Stimulated activated CD4-positive, alpha-beta T cell treated with anti-CD3 and anti-CD28 coated beads, TNF-alpha, amount 100 ng/mL, for 48 hours (primary cell): ENCODE measurements at regions not wholly inside any gene's neighbourhood (a gene's known extent, or its start where the extent isn't known, plus 50 kb on each side); places are given as distances from the start of the nearest gene placed in this dataset.

ENCODE experiments used
- DNase-seq, 3 donors: peaks; one replicate each; pipeline ENCODE4 v3.0.0-alpha.2; 2020; ENCODE audit warnings: low read depth in 3 of 3

GRCh38 chr4:187782286-187782824, 213.2 kb upstream of the ZFP42 start:
- no peak for DNase-seq

- DNase-seq, result no peak
Observed at GRCh38 chr4:187786190-187786589, 209.4 kb upstream of the ZFP42 start.

- no peak for DNase-seq
Observed at GRCh38 chr4:187789078-187789477, 206.5 kb upstream of the ZFP42 start.

- no peak for DNase-seq
Observed at GRCh38 chr4:187795737-187796136, 199.8 kb upstream of the ZFP42 start.

- no peak for DNase-seq
Observed at GRCh38 chr4:187798385-187798784, 197.2 kb upstream of the ZFP42 start.

- no peak for DNase-seq
Observed at GRCh38 chr4:187799735-187800134, 195.8 kb upstream of the ZFP42 start.

GRCh38 chr4:187811591-187811990, 184.0 kb upstream of the ZFP42 start:
- no peak for DNase-seq

GRCh38 chr4:187814737-187815465, 180.7 kb upstream of the ZFP42 start:
- no peak for DNase-seq

GRCh38 chr4:187826725-187827124, 168.8 kb upstream of the ZFP42 start:
- DNase-seq, result no peak

- no peak for DNase-seq
Observed at GRCh38 chr4:187827631-187828030, 167.9 kb upstream of the ZFP42 start.

- no peak for DNase-seq
Observed at GRCh38 chr4:187839765-187840164, 155.8 kb upstream of the ZFP42 start.

- DNase-seq, result no peak
Observed at GRCh38 chr4:187840814-187841213, 154.8 kb upstream of the ZFP42 start.

- DNase-seq, result no peak
Observed at GRCh38 chr4:187849556-187850225, 145.9 kb upstream of the ZFP42 start.

GRCh38 chr4:187865914-187866313, 129.7 kb upstream of the ZFP42 start:
- no peak for DNase-seq

- no peak for DNase-seq
Observed at GRCh38 chr4:187883049-187883448, 112.5 kb upstream of the ZFP42 start.

- no peak for DNase-seq
Observed at GRCh38 chr4:187883836-187884475, 111.6 kb upstream of the ZFP42 start.

GRCh38 chr4:187887906-187888305, 107.7 kb upstream of the ZFP42 start:
- DNase-seq, result no peak

- DNase-seq, result no peak
Observed at GRCh38 chr4:187889651-187890050, 105.9 kb upstream of the ZFP42 start.

- no peak for DNase-seq
Observed at GRCh38 chr4:187893418-187893817, 102.2 kb upstream of the ZFP42 start.

GRCh38 chr4:187903106-187903505, 92.5 kb upstream of the ZFP42 start:
- no peak for DNase-seq

- DNase-seq, result no peak
Observed at GRCh38 chr4:187903700-187904099, 91.9 kb upstream of the ZFP42 start.

- DNase-seq, result no peak
Observed at GRCh38 chr4:187908079-187908561, 87.5 kb upstream of the ZFP42 start.

GRCh38 chr4:187908731-187909130, 86.8 kb upstream of the ZFP42 start:
- DNase-seq, result no peak
